Small intestine (tissue), 7 donors: ENCODE measurements at regions not wholly inside any gene's neighbourhood (a gene's known extent, or its start where the extent isn't known, plus 50 kb on each side); places are given as distances from the start of the nearest gene placed in this dataset.

Experiments
- DNase-seq, 2 donors: peaks; one replicate each; pipeline versions ENCODE4 v3.0.0 to v3.0.0-alpha.2; 2013
- FAIRE-seq: peaks from 2 replicates; lab custom pipeline; 2012; peaks lifted over from hg19 to GRCh38; lab: Jason Lieb, UNC
- H3K27ac ChIP-seq, 3 donors: one replicate each; pipeline ENCODE4 v1.5.1; 2013; ENCODE audit warnings: low read length in 2 of 3, mild to moderate bottlenecking in 2 of 3, control low read depth in 1 of 3, inconsistent platforms in 1 of 3, low read depth in 1 of 3, moderate library complexity in 1 of 3
- H3K27me3 ChIP-seq, 3 donors: one replicate each; pipeline ENCODE4 v1.6.1; 2013; ENCODE audit warnings: low read length in 3 of 3, inconsistent platforms in 1 of 3; ENCODE audit not compliant: control insufficient read depth in 3 of 3, insufficient read depth in 3 of 3
- H3K36me3 ChIP-seq, 3 donors: one replicate each; pipeline ENCODE4 v1.6.1; 2013; ENCODE audit warnings: low read length in 3 of 3, inconsistent platforms in 1 of 3, low read depth in 1 of 3, mild to moderate bottlenecking in 1 of 3, moderate library complexity in 1 of 3; ENCODE audit not compliant: control insufficient read depth in 3 of 3, insufficient read depth in 2 of 3
- H3K4me1 ChIP-seq, 3 donors: one replicate each; pipeline ENCODE4 v1.6.1; 2013; ENCODE audit warnings: low read length in 2 of 3, inconsistent platforms in 1 of 3, low read depth in 1 of 3, mild to moderate bottlenecking in 1 of 3, moderate library complexity in 1 of 3; ENCODE audit not compliant: control insufficient read depth in 3 of 3, insufficient read depth in 2 of 3
- H3K4me3 ChIP-seq, 3 donors: one replicate each; pipeline ENCODE4 v1.5.1; 2013; ENCODE audit warnings: low read length in 3 of 3, control low read depth in 1 of 3, inconsistent platforms in 1 of 3, low read depth in 1 of 3, mild to moderate bottlenecking in 1 of 3, moderate library complexity in 1 of 3
- H3K9me3 ChIP-seq, 2 donors: one replicate each; pipeline ENCODE4 v1.6.1; 2013; ENCODE audit warnings: low read depth in 1 of 2, low read length in 1 of 2; ENCODE audit not compliant: control insufficient read depth in 2 of 2, insufficient read depth in 1 of 2
- WGBS, 3 donors: extraction: QIAGEN DNeasy Blood & Tissue Kit; methylation state at CpG; one replicate each; pipeline ENCODE4 v1.1.7; 2013; 5-methylcytosine and 5-hydroxymethylcytosine counted together
- donor health status: healthy with polysubstance abuse.
- donor health status: control.
- donor health status: control.
- donor health status: Bipolar disorder and iron deficiency.
- donor health status: healthy.

DNA sequence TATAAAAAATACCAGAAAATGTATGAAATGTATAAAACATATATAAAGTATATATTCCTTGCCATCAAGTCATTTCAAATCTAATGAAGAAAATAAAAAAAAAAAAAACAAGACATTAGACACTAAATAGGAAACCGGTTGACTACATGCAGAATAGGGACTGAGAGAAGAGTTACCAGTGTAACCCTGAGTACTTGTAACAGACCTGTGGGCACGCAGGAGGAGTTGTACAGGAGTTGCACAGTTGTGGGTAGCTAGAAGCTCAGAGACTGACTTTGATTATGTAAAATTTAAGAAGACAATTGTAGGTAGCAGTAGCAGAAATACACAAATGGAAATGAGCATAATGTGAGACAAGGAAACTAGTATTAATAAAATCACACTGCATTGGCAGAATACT lies 112.4 kb upstream of the DST start:
- Histone ChIP-seq H3K27me3 (no peaks in the 10 kb centered on the region), H3K4me3 (no peak overlapping the region), H3K36me3 (no peaks in the 10 kb centered on the region), H3K9me3 (no peaks in the 10 kb centered on the region), H3K4me1 (peaks cover 0 to 15% (median 0%) of the 10 kb centered on the region in 3 donors), H3K27ac (no peak overlapping the region)
- WGBS, 3 donors = 82 to 89% (median 87%) methylated on average over 2 of the region's 2 CpGs
- DNase-seq (no peak), FAIRE-seq (no peak)

DNA sequence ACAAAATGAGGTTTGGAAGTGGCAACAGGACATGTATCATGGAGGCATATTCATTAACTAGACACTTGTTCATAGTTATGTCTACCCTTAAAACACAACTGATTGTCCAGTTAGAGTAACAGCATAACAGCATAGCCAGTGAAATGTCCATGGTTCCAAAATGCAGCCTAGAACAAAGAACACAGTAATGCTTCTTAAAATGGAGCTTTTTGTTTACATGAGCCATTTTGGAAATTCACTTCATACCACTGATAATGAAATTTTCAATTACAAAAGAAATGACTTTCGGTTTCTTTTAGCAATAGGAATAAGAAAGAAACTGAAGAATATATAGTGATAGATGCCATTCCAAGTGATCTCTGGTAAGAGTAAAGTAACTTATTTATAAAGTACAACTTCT lies 111.1 kb upstream of the DST start:
- FAIRE-seq (peak; percentile 39), DNase-seq (no peak)
- no peaks in the 10 kb centered on the region for H3K27me3 ChIP-seq
- H3K4me1 ChIP-seq = peaks cover 0 to 15% (median 0%) of the 10 kb centered on the region in 3 donors
- H3K4me3 ChIP-seq = no peak overlapping the region
- WGBS, 3 donors = 73 to 76% (median 75%) methylated on average over 1 of the region's 1 CpG
- H3K36me3 ChIP-seq = no peaks in the 10 kb centered on the region
- H3K27ac ChIP-seq = no peak overlapping the region
- H3K9me3 ChIP-seq = no peaks in the 10 kb centered on the region

DNA sequence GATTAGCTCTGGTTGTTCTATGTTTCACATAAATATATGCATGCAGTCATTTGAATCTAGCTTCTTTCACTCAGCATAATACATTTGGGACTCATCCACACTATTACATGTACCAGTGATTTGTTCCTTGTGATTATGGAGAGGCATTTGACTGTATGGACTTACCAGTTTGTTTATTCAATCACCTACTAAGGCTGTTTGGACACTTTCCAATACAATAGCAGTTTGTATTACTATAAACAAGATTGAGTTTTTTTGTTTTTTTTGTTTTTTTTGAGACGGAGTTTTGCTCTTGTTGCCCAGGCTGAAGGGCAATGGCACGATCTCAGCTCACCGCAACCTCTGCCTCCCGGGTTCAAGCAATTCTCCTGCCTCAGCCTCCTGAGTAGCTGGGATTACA lies 109.8 kb upstream of the DST start:
- DNase-seq (no peak), FAIRE-seq (no peak)
- Histone ChIP-seq H3K36me3 (no peaks in the 10 kb centered on the region), H3K27ac (no peak overlapping the region), H3K9me3 (no peaks in the 10 kb centered on the region), H3K4me3 (no peak overlapping the region), H3K4me1 (peaks cover 0 to 13% (median 0%) of the 10 kb centered on the region in 3 donors), H3K27me3 (no peaks in the 10 kb centered on the region)
- 82 to 92% (median 88%) methylated on average over 4 of the region's 4 CpGs for WGBS, 3 donors

DNA sequence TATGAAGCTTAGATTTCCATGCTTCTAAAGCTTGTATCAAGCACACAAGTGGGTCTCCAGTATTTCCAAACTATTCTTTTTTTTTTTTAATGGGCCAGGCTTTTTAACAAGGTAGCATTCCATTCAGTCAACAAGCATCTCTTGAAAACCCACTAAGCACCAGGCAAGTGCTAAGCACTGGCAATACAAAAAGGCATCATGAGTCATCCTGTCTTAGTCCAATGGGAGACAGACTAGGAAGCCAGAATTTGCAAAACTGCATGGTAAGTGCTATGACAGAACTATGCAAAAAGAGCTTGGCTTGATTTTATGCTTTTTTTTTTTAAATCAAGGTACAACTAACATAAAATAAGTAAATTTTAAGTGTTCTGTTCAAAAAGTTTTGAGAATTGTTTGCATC lies 109.3 kb upstream of the DST start:
- Histone ChIP-seq H3K36me3 (no peaks in the 10 kb centered on the region), H3K27ac (no peak overlapping the region), H3K9me3 (no peaks in the 10 kb centered on the region), H3K27me3 (no peaks in the 10 kb centered on the region), H3K4me3 (no peak overlapping the region), H3K4me1 (peaks cover 0 to 8% (median 0%) of the 10 kb centered on the region in 3 donors)
- no peak for DNase-seq
- no peak for FAIRE-seq

DNA sequence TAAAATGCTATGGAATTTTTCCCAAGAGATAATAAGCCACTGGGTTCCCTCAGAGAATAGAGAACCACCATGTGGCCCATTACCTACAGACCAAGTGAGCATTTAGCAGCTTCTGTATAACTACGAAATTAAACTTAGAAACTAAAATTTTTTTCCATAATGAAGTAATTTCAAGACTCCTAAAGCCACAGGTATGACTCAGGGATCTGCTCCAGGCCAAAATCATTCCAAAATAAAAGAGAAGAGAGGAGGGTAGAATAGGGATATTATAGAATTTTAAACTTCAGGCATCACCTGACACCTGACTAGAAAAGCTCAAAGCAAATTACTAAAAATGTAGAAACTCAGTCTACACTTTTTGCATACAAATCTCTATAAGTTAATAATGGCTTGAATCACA lies 108.9 kb upstream of the DST start:
- Histone ChIP-seq H3K27me3 (no peaks in the 10 kb centered on the region), H3K4me3 (no peak overlapping the region), H3K4me1 (peaks cover 0 to 8% (median 0%) of the 10 kb centered on the region in 3 donors), H3K9me3 (no peaks in the 10 kb centered on the region), H3K27ac (no peak overlapping the region), H3K36me3 (no peaks in the 10 kb centered on the region)
- DNase-seq (no peak), FAIRE-seq (no peak)
- 78 to 82% (median 78%) methylated on average over 1 of the region's 1 CpG for WGBS, 3 donors

DNA sequence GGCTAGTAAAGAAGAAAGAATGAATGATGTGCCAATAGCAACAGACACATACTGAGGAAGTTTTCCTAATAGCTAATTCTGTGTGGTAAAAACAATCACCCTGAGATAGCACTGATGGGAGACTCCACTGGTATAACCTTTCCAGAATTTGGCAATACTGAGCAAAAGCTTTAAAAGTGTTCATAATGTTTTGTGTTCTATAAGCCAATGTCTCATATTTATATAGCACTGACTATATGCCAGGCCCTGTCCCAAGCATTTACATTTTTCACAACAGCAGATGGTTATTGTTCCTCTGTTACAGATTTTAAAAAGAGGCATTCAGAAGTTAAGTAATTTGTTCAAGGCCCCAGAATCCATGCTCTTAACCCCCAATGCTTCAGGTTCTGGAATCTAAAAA lies 108.0 kb upstream of the DST start:
- Histone ChIP-seq H3K9me3 (no peaks in the 10 kb centered on the region), H3K27me3 (no peaks in the 10 kb centered on the region), H3K4me3 (no peak overlapping the region), H3K27ac (no peak overlapping the region), H3K4me1 (peaks cover 0 to under 1% (median 0%) of the 10 kb centered on the region in 3 donors), H3K36me3 (no peaks in the 10 kb centered on the region)
- no peak for FAIRE-seq
- no peak for DNase-seq

DNA sequence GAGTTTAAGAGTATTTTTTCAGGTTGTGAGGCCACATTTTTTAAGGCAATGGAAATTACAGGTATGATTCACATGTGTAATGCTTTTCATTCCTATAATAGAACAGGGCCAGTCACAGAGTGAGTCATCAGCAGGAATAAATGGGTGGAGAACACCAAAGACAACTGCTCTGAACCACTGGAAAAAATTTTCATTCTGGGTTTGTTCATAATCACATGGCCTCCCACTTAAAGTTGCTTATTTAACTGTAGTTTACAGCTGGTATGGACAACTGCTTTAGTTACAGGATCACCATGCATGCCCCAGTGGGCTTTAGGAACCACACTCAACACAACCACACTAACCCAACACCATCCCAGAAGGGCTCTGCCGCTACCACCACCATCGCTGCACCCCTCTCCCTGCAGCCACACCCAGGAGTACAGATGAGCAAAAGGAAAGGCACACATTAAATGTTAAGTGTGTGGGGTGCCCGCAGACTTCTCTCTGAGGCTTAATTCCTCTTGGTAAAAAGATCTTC lies 107.0 kb upstream of the DST start:
- Histone ChIP-seq H3K27ac (no peak overlapping the region), H3K36me3 (no peaks in the 10 kb centered on the region), H3K4me1 (no peaks in the 10 kb centered on the region), H3K27me3 (no peaks in the 10 kb centered on the region), H3K9me3 (no peaks in the 10 kb centered on the region), H3K4me3 (no peak overlapping the region)
- WGBS, 3 donors = 93 to 95% (median 93%) methylated on average over 3 of the region's 3 CpGs
- DNase-seq (no peak), FAIRE-seq (no peak)

DNA sequence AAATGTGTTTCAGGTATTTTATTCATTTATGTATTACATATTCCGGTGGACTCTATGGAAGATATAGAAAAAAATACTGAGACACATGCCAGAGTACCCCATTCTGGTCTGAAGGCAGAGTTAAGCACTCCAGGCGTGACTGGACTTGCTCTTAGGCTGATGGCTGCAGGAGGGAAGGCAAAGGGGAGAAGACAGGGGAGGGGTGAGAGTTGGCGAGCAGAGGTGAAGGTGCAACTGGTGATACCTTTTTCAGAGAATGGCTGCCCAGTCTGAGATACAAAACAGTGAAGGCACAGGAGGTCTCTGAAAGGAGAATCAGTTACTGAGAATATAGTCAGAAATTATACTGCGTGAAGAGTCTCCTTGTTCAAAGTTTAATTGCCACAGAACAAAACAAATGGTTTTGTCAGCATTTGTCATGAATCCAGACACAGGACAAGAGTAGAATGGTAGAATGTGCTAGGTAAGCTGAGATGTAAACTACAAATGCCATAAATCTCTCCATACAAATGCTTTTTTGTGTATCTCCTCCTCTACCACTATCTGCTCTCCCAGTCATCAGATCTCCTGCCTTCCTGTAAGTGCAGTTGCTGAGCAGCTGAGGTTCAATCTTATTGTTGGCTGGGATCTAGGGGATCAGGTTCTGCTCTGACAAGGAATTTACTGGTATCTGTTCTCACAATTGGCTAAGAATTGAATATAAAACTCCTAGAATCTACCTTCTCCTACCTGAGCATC lies 104.2 kb upstream of the DST start:
- Histone ChIP-seq H3K9me3 (no peaks in the 10 kb centered on the region), H3K36me3 (no peaks in the 10 kb centered on the region), H3K4me3 (no peak overlapping the region), H3K27me3 (no peaks in the 10 kb centered on the region), H3K27ac (no peak overlapping the region), H3K4me1 (peaks cover 0 to 3% (median 3%) of the 10 kb centered on the region in 3 donors)
- DNase-seq (no peak), FAIRE-seq (no peak)
- WGBS, 3 donors = 78 to 91% (median 84%) methylated on average over 4 of the region's 4 CpGs

DNA sequence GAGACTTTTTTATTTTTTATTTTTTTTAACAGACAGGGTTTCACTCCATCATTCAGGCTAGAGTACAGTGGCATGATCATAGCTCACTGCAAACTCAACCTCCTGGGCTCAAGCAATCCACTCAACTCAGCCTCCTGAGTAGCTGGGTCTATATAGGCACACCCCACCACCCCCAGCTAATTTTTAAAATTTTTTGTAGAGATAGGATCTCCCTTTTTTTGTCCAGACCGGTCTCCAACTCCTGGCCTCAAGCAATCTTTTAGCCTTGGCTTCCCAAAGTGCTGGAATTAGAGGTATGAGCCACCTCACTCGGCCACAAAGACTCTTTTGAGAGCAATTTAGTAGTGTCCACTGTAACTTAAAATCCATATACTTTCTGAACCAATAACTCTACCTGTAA lies 103.3 kb upstream of the DST start:
- FAIRE-seq = no peak

More for the DNA sequence above, 103.3 kb upstream of the DST start:
- H3K27ac ChIP-seq = no peak overlapping the region
- H3K4me1 ChIP-seq = peaks cover 0 to 5% (median 3%) of the 10 kb centered on the region in 3 donors
- H3K27me3 ChIP-seq = no peaks in the 10 kb centered on the region
- H3K9me3 ChIP-seq = no peaks in the 10 kb centered on the region
- no peak for DNase-seq
- H3K36me3 ChIP-seq = no peaks in the 10 kb centered on the region
- H3K4me3 ChIP-seq = no peak overlapping the region
- WGBS, 3 donors = 83 to 87% (median 83%) methylated on average over 2 of the region's 2 CpGs
